Lower lobe of right lung (tissue), 2 donors: ENCODE measurements at regions not wholly inside any gene's neighbourhood (a gene's known extent, or its start where the extent isn't known, plus 50 kb on each side); places are given as distances from the start of the nearest gene placed in this dataset.

Experiments used
- ATAC-seq, 2 donors: fragments of 200-7000 bp; cut with Tn5 transposase; one replicate each; pipeline ENCODE4 v1.9.1; 2020 to 2022; ENCODE audit warnings: mild to moderate bottlenecking in 2 of 2, moderate library complexity in 2 of 2
- DNase-seq: peaks from one replicate; pipeline ENCODE4 v3.0.0-alpha.2; 2020
- H3K27ac ChIP-seq: fragments of 200-600 bp; one replicate; pipeline ENCODE4 v1.8.0; 2022
- H3K27me3 ChIP-seq: fragments of 200-600 bp; one replicate; pipeline ENCODE4 v1.8.0; 2022; ENCODE audit warnings: low read depth
- H3K36me3 ChIP-seq: fragments of 200-600 bp; one replicate; pipeline ENCODE4 v1.8.0; 2022; ENCODE audit warnings: mild to moderate bottlenecking
- H3K4me1 ChIP-seq: fragments of 200-600 bp; one replicate; pipeline ENCODE4 v1.8.0; 2022
- H3K4me3 ChIP-seq: fragments of 200-600 bp; one replicate; pipeline ENCODE4 v1.8.0; 2022; ENCODE audit warnings: mild to moderate bottlenecking
- H3K9me3 ChIP-seq: fragments of 200-600 bp; one replicate; pipeline ENCODE4 v1.8.0; 2022
- intact Hi-C: fragments of 100-400 bp; cut with DNase I; formaldehyde crosslinking; loops from one replicate; pipeline ENCODE4 v1.11.0; 2022
- TF ChIP-seq, protein P1 (sequence below): fragments of 200-600 bp; IDR thresholded peaks from one replicate; pipeline ENCODE4 v1.8.0; 2022; ENCODE audit warnings: antibody characterized with exemption, mild to moderate bottlenecking
- donor health status: DM: no; HTN: yes; CAD: no; lungs with severe emphysema.

- no peak for DNase-seq
- intact Hi-C loops = no loop called here
- no peak overlapping the region for H3K4me3 ChIP-seq
- TF ChIP-seq, protein P1, sequence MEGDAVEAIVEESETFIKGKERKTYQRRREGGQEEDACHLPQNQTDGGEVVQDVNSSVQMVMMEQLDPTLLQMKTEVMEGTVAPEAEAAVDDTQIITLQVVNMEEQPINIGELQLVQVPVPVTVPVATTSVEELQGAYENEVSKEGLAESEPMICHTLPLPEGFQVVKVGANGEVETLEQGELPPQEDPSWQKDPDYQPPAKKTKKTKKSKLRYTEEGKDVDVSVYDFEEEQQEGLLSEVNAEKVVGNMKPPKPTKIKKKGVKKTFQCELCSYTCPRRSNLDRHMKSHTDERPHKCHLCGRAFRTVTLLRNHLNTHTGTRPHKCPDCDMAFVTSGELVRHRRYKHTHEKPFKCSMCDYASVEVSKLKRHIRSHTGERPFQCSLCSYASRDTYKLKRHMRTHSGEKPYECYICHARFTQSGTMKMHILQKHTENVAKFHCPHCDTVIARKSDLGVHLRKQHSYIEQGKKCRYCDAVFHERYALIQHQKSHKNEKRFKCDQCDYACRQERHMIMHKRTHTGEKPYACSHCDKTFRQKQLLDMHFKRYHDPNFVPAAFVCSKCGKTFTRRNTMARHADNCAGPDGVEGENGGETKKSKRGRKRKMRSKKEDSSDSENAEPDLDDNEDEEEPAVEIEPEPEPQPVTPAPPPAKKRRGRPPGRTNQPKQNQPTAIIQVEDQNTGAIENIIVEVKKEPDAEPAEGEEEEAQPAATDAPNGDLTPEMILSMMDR = no peak
- H3K9me3 ChIP-seq = no peaks in the 10 kb centered on the region
- H3K36me3 ChIP-seq = no peaks in the 10 kb centered on the region
- no peak for ATAC-seq
- H3K4me1 ChIP-seq = no peaks in the 10 kb centered on the region
- H3K27me3 ChIP-seq = peaks cover 5% of the 10 kb centered on the region
- no peak overlapping the region for H3K27ac ChIP-seq
Measured at GRCh38 chr1:214178102-214178501, 102.9 kb upstream of the SMYD2 start.

DNA sequence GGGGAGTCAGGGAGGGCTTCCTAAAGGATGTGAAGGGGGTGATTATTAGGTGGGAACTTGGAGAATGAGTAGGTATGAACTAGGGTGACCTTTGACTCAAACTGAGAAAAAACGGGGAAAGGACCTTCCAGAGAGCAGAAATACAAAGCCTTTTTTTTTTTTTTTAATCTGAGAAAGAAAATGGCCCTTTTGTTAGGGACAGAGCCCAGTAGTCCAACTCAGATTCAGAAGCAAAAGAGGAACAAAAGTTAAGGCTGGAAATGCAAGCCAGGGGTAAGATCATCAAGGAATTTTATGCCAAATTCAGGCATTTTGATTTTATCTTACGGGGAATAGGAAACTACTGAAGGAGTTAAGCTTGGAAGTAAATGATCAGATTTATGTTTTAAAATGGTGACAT is 96.0 kb upstream of the SMYD2 start:
- Histone ChIP-seq H3K36me3 (no peaks in the 10 kb centered on the region), H3K9me3 (no peaks in the 10 kb centered on the region), H3K4me1 (peaks cover 8% of the 10 kb centered on the region), H3K27ac (no peak overlapping the region), H3K4me3 (no peak overlapping the region), H3K27me3 (peaks cover 43% of the 10 kb centered on the region)
- intact Hi-C loops = no loop called here
- TF ChIP-seq, protein P1 = no peak
- ATAC-seq (no peak), DNase-seq (no peak)

- DNase-seq (no peak), ATAC-seq (no peak)
- no peaks in the 10 kb centered on the region for H3K9me3 ChIP-seq
- H3K4me1 ChIP-seq = peaks cover 8% of the 10 kb centered on the region
- no peaks in the 10 kb centered on the region for H3K36me3 ChIP-seq
- H3K27ac ChIP-seq = no peak overlapping the region
- no peak overlapping the region for H3K4me3 ChIP-seq
- H3K27me3 ChIP-seq = peaks cover 43% of the 10 kb centered on the region
- TF ChIP-seq, protein P1 = no peak
- intact Hi-C loops = no loop called here
Measured at GRCh38 chr1:214186103-214186824, 94.7 kb upstream of the SMYD2 start.

DNA sequence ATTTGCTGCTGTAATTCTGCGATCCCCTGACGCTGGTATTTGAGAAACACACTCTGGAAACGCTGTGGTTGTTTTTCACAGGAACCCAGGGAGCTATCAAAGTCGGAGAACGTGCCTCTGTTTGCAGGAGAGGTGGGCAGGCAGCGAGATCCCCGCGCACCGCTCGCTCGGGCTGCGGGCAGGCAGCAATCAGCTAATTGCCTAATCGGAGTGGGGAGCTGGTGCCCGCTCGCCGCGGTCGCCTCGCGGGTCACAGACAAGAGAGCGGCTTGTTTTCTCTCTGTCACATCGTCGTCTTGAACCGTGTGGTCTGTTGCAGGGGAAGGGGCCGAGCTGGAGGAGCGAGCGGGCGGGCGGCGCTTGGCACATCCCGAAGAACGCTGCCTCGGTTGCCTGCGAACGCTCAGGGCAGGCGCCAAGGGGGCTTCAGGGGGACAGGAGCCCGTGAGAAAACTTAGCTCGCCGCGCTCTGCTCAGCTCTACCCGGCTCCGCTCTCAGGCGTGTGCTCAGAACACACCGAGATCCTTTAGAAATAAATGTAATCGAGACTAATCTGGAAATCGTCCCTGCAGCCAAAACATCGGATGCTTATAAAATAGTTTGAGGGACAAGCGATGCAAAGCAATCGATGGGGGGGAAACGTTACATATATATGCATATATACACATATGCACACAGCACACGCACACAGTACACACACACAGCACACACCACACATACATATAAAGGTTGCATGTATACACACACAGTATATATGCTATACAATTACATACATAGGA is 93.6 kb upstream of the SMYD2 start:
- H3K27me3 ChIP-seq = peaks cover 43% of the 10 kb centered on the region
- intact Hi-C loops = no loop called here
- peaks cover 8% of the 10 kb centered on the region for H3K4me1 ChIP-seq
- no peaks in the 10 kb centered on the region for H3K9me3 ChIP-seq
- TF ChIP-seq, protein P1 = no peak
- H3K27ac ChIP-seq = no peak overlapping the region
- H3K4me3 ChIP-seq = no peak overlapping the region
- DNase-seq (no peak), ATAC-seq (no peak)
- H3K36me3 ChIP-seq = no peaks in the 10 kb centered on the region

GRCh38 chr1:214187933-214188332 is 93.0 kb upstream of the SMYD2 start:
- no peaks in the 10 kb centered on the region for H3K9me3 ChIP-seq
- ATAC-seq = no peak
- H3K4me1 ChIP-seq = peaks cover 8% of the 10 kb centered on the region
- no peak overlapping the region for H3K27ac ChIP-seq
- H3K36me3 ChIP-seq = no peaks in the 10 kb centered on the region
- intact Hi-C loops = no loop called here
- DNase-seq = no peak
- peaks cover 43% of the 10 kb centered on the region for H3K27me3 ChIP-seq
- H3K4me3 ChIP-seq = no peak overlapping the region
- TF ChIP-seq, protein P1 = no peak
